GM20000 (cell line): ENCODE measurements at regions not wholly inside any gene's neighbourhood (a gene's known extent, or its start where the extent isn't known, plus 50 kb on each side); places are given as distances from the start of the nearest gene placed in this dataset.

Experiments
- DNase-seq: peaks from one replicate; pipeline ENCODE4 v3.0.0; 2012; ENCODE audit warnings: low spot score
- TF ChIP-seq, protein P1 (sequence below): IDR thresholded peaks from 2 replicates; pipeline ENCODE4 v1.5.1; 2012; ENCODE audit warnings: mild to moderate bottlenecking, control low read depth; ENCODE audit errors: extremely low read depth, missing control alignments

DNA sequence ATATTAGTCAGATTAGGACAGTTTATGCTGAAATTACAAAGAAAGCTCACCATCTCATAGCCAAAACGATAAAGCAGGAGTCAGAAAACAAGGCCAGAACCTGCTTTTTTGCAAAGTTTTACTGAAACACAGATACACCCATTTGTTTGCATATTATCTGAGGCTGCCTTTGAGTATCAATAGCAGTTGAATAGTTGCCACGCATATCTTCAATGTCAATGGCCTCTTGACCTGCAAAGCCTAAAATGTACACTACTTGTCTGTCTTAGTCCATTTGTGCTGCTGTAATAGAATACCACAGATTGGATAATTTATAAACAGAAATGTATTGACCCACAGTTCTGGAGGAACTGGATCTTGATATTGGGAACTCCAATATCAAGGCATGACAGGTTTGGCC lies 94.1 kb upstream of the NT5E start:
- TF ChIP-seq, protein P1, sequence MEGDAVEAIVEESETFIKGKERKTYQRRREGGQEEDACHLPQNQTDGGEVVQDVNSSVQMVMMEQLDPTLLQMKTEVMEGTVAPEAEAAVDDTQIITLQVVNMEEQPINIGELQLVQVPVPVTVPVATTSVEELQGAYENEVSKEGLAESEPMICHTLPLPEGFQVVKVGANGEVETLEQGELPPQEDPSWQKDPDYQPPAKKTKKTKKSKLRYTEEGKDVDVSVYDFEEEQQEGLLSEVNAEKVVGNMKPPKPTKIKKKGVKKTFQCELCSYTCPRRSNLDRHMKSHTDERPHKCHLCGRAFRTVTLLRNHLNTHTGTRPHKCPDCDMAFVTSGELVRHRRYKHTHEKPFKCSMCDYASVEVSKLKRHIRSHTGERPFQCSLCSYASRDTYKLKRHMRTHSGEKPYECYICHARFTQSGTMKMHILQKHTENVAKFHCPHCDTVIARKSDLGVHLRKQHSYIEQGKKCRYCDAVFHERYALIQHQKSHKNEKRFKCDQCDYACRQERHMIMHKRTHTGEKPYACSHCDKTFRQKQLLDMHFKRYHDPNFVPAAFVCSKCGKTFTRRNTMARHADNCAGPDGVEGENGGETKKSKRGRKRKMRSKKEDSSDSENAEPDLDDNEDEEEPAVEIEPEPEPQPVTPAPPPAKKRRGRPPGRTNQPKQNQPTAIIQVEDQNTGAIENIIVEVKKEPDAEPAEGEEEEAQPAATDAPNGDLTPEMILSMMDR, result no peak
- DNase-seq, result no peak

DNA sequence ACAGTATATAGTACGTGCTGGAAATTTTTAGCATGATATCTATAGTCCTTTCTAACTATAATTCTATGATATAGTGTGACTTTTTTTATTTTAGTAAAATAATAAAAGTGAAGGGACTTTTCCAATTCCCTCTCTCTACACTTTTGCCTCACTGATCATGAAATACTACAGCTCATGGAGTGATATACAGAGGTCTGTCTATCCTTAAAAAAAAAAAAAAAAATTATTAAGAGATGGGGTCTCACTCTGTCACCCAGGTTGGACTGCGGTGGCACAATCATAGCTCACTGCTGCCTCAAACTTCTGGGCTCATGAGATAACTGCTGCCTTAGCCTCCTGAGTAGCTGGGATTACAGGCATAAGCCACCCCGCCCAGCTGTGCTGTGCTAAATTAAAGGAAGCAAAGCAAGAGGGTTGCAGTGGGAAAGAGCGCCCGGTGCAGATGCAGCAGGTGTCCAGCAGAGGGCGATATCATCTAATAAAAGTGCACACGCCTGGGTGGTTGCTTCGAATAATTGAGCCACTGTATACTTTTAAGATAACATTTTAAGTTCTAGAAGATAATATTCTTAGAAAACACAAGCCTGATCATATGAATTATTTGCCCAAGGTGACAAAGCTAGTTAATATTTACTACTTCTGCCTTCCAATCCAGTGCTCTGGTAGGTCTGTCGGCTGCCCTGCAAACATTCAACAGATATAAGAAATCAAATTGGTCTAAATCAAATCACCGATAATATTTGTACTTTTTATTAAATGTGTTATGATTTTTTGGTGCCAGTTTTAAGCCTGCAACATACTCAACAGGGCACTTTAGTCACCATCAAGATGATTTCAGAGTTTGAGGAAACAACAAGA lies 94.9 kb upstream of the NT5E start:
- DNase-seq, result peak; percentile 57
- TF ChIP-seq, protein P1, result peak; percentile 97

DNA sequence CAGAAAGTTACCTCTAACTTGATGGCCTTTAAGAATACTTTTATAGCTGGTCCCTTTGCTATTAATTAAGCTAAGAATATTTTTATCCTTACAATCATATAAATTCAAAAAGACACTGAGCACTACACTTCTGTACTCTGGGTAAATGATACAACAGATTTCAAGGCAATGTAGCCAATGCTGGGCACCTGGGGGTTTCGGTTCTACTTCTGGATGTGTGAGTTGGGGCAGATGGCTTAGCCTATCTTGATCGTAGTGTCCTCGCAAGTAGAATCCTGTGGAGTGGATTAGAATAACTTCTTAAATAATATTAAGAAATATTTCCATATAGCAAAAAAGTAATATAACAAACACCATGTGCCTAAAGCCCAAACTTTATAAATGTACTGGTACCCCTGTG lies 96.9 kb upstream of the NT5E start:
- TF ChIP-seq, protein P1, result no peak
- no peak for DNase-seq

DNA sequence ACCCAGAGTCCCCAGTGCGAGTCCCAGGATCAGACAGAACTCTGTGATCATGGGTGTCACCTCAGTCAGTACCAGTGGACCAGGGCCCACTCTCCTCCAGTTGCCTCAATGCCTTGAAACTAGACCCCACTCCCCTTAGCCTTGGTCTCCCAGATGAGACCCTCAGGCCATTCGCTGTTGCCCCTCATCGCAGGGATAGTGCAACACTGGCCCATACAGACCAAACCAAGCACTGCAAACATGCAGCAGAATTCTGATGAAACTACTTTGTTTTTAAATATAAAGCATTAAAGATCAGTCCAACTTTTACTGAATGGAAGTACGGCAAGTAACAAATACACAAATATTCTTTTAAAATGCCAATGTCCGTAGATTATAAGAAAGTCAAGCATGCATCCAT lies 101.2 kb upstream of the NT5E start:
- TF ChIP-seq, protein P1, result no peak
- no peak for DNase-seq

DNA sequence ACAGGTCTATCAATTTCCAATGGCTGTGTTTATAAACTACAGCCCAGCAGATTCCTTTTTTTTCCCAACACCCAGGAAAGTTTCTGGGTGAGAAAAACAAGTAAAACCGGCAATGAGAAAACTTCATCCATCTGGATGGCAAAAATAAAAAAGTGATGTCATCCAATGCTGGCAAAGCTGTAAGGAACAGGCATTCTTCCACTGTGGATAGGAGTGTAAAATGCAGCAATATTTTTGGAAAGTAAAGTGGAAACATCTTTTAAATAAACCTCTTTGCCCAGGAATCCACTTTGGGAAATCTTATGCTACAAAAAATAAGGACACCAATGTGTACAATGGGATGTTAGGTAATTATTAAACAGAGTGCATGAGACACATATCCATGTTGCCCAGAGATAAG lies 102.1 kb upstream of the NT5E start:
- no peak for DNase-seq
- TF ChIP-seq, protein P1, result no peak

DNA sequence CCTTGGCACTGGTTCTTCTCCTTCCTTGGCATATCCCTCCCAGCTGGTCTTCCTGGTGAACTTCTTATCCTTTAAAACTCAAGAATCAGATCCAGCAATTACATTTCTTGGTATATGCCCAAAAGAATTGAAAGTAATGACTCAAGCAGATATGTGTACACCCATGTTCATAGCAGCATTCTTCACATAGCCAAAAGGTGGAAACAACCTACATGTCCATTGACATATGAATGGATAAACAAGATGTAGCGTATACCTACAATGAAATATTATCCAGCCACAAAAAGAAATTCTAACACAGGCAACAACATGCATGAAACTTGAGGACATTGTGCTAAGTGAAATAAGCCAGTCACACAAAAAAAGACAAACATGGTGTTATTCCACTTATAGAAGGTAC lies 103.7 kb upstream of the NT5E start:
- TF ChIP-seq, protein P1, result no peak
- no peak for DNase-seq

DNA sequence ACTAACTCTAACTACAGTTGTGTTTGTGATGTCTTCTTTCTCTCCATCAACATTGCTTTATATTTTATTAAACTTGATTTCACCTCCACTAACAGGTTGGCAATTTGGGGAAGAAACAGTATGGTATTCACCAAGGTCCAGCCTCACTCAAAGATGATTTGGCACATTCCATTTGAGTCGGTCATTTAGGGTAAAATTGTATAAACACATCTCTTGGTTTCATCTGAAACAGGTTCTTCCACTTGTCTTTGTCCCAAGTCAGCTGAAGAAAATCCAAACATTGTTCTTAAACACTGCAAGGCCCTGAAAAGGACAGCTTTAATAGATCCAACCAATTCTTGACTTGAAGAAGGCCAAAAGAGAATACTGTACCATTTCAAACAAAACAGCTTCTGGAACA lies 104.9 kb upstream of the NT5E start:
- no peak for DNase-seq
- TF ChIP-seq, protein P1, result no peak
